MCF 10A (cell line): ENCODE measurements at regions not wholly inside any gene's neighbourhood (a gene's known extent, or its start where the extent isn't known, plus 50 kb on each side); places are given as distances from the start of the nearest gene placed in this dataset.

Source experiments
- BruUV-seq: library from RNA; stranded (reverse); fragments of 400-500 nt; replicated peaks from 2 replicates; lab custom pipeline; 2021; lab: Mats Ljungman, UMichigan
- CTCF ChIA-PET: fragments of 300-600 bp; sonication (Branson Sonifier 250); formaldehyde crosslinking; extraction: SDS; loops from one replicate; lab custom pipeline; 2021; ENCODE audit warnings: antibody characterized with exemption, inconsistent platforms; lab: Yijun Ruan, JAX
- POLR2A ChIA-PET: fragments of 300-600, 350-650 bp; sonication (Branson Sonifier 250); formaldehyde crosslinking; extraction: SDS; loops from one replicate; lab custom pipeline; 2020; ENCODE audit warnings: antibody characterized with exemption, inconsistent platforms; lab: Yijun Ruan, JAX
- DNase-seq: peaks from one replicate; pipeline ENCODE4 v3.0.0-alpha.2; 2018; ENCODE audit not compliant: unreplicated experiment
- H3K27ac Mint-ChIP-seq: one replicate; pipeline ENCODE4 v1.8.0; 2022; ENCODE audit warnings: mild to moderate bottlenecking, low read depth, mixed read lengths; ENCODE audit not compliant: unreplicated experiment
- H3K27me3 Mint-ChIP-seq: one replicate; pipeline ENCODE4 v1.8.0; 2022; ENCODE audit warnings: mixed read lengths; ENCODE audit not compliant: insufficient read depth, unreplicated experiment
- H3K36me3 Mint-ChIP-seq: one replicate; pipeline ENCODE4 v1.8.0; 2022; ENCODE audit warnings: mild to moderate bottlenecking, moderate library complexity, mixed read lengths; ENCODE audit not compliant: insufficient read depth, unreplicated experiment
- H3K4me1 Mint-ChIP-seq: one replicate; pipeline ENCODE4 v1.8.0; 2022; ENCODE audit warnings: mixed read lengths; ENCODE audit not compliant: insufficient read depth, unreplicated experiment
- H3K4me3 Mint-ChIP-seq: one replicate; pipeline ENCODE4 v1.8.0; 2022; ENCODE audit warnings: mild to moderate bottlenecking, moderate library complexity, mixed read lengths; ENCODE audit not compliant: unreplicated experiment
- H3K9me3 Mint-ChIP-seq: one replicate; pipeline ENCODE4 v1.8.0; 2022; ENCODE audit warnings: mixed read lengths; ENCODE audit not compliant: unreplicated experiment
- CTCF ChIP-seq: fragments of 200-600 bp; IDR thresholded peaks from one replicate; pipeline ENCODE4 v1.8.0; 2022; ENCODE audit warnings: antibody characterized with exemption, mild to moderate bottlenecking; ENCODE audit not compliant: unreplicated experiment
- intact Hi-C: fragments of 100-400 bp; cut with micrococcal nuclease; formaldehyde crosslinking; loops from 2 replicates; pipeline ENCODE4 v1.14.1; 2022

- no TSS peak for BruUV-seq
- Mint-ChIP-seq H3K27me3 (no peaks in the 10 kb centered on the region), H3K4me1 (peaks cover 12% of the 10 kb centered on the region), H3K36me3 (peaks cover 29% of the 10 kb centered on the region), H3K27ac (no peak overlapping the region), H3K4me3 (no peak overlapping the region), H3K9me3 (no peaks in the 10 kb centered on the region)
- CTCF ChIA-PET: no interaction called here
- POLR2A ChIA-PET: interaction anchor here (0.6 to 17.8 kb wide), 13 partner anchors 14 to 1692 kb away, joined by 3 to 728 read pairs (median 4); a partner anchor contains a TSS
- intact Hi-C loops: no loop called here
- DNase-seq: no peak
- TF ChIP-seq CTCF: no peak
Measured at GRCh38 chr6:26200918-26201721, 113.9 kb downstream of the HFE start.

GRCh38 chr6:26202201-26202611, 115.0 kb downstream of the HFE start:
- Mint-ChIP-seq H3K4me3 (no peak overlapping the region), H3K27me3 (no peaks in the 10 kb centered on the region), H3K4me1 (peaks cover 10% of the 10 kb centered on the region), H3K9me3 (no peaks in the 10 kb centered on the region), H3K36me3 (peaks cover 24% of the 10 kb centered on the region), H3K27ac (no peak overlapping the region)
- intact Hi-C loops: no loop called here
- CTCF ChIA-PET: interaction anchor here (1.0 kb wide), 1 partner anchor 47 kb away, joined by 3 read pairs; no protein-coding TSS in a partner anchor
- no TSS peak for BruUV-seq
- no peak for TF ChIP-seq CTCF
- POLR2A ChIA-PET: interaction anchor here (0.7 to 17.8 kb wide), 7 partner anchors 9 to 1658 kb away, joined by 4 to 728 read pairs (median 125); a partner anchor contains a TSS
- no peak for DNase-seq

GRCh38 chr6:26202811-26203583, 115.8 kb downstream of the HFE start:
- Mint-ChIP-seq H3K27me3 (no peaks in the 10 kb centered on the region), H3K27ac (no peak overlapping the region), H3K36me3 (peaks cover 24% of the 10 kb centered on the region), H3K4me3 (peak overlapping the region; percentile 8), H3K9me3 (no peaks in the 10 kb centered on the region), H3K4me1 (peaks cover 6% of the 10 kb centered on the region)
- intact Hi-C loops: no loop called here
- ChIA-PET POLR2A (interaction anchor here (0.7 to 17.8 kb wide), 18 partner anchors 10 to 1635 kb away, joined by 3 to 728 read pairs (median 32); a partner anchor contains a TSS), CTCF (interaction anchor here (0.6 to 1.0 kb wide), 2 partner anchors 26 to 46 kb away, joined by 3 read pairs; no protein-coding TSS in a partner anchor)
- TF ChIP-seq CTCF: no peak
- DNase-seq: no peak
- no TSS peak for BruUV-seq
